Left lung (tissue), 4 donors: ENCODE measurements at regions not wholly inside any gene's neighbourhood (a gene's known extent, or its start where the extent isn't known, plus 50 kb on each side); places are given as distances from the start of the nearest gene placed in this dataset.

Experiments used
- ATAC-seq: fragments of 200-7000 bp; cut with Tn5 transposase; one replicate; pipeline ENCODE4 v1.9.1; 2020; ENCODE audit warnings: moderate library complexity
- DNase-seq, 4 donors: peaks; one replicate each; pipeline ENCODE4 v3.0.0-alpha.2; 2013 to 2020
- H3K27ac ChIP-seq, 2 donors: fragments of 200-600 bp; sonication (generic) in 1 of 2; one replicate each; pipeline versions ENCODE4 v1.5.0 to v1.8.0; 2020 to 2021
- H3K27me3 ChIP-seq, 2 donors: fragments of 200-600 bp; sonication (generic) in 1 of 2; one replicate each; pipeline versions ENCODE4 v1.5.0 to v1.8.0; 2020 to 2021
- H3K36me3 ChIP-seq, 2 donors: fragments of 200-600 bp; sonication (generic) in 1 of 2; one replicate each; pipeline versions ENCODE4 v1.5.0 to v1.8.0; 2020 to 2021
- H3K4me1 ChIP-seq, 2 donors: fragments of 200-600 bp; one replicate each; pipeline ENCODE4 v1.8.0; 2021
- H3K4me3 ChIP-seq, 2 donors: fragments of 200-600 bp; sonication (generic) in 1 of 2; one replicate each; pipeline versions ENCODE4 v1.5.0 to v1.8.0; 2020 to 2021; ENCODE audit warnings: mild to moderate bottlenecking in 1 of 2
- H3K9me3 ChIP-seq, 2 donors: fragments of 200-600 bp; sonication (generic) in 1 of 2; one replicate each; pipeline versions ENCODE4 v1.5.0 to v1.8.0; 2020 to 2021
- intact Hi-C, 2 donors: fragments of 100-400 bp; cut with DNase I; formaldehyde crosslinking; loops; one replicate each; pipeline versions ENCODE4 v1.11.2 to v1.14.2; 2022
- TF ChIP-seq, protein P1 (sequence below), 2 donors: fragments of 200-600 bp; sonication (generic) in 1 of 2; IDR thresholded peaks; one replicate each; pipeline versions ENCODE4 v1.5.0 to v1.8.0; 2021; ENCODE audit warnings: antibody characterized with exemption in 2 of 2
- donor health status: DM: no; HTN: yes; CAD: no.
- donor health status: DM: no; HTN: no; CAD: no.

DNA sequence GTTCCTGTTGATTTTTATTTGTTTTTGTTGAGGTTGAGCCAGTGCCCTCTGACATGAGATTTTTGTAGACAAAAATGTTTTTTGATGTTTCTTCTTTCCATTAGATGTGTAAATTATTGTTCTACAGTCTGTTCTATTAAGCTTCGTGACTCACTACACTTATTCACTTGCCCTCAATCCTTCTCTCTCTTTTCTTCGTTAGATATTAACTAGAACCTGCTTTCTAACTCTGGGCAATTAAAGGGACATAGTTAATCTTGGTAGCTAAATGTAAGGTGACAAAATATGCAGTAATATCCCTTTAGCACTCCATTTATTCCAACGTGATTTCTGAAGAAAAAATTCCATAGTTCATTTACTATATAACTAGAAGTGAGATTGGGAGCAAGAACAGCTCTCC is 333.9 kb downstream of the PDHA2 start:
- Histone ChIP-seq H3K27ac (no peak overlapping the region), H3K27me3 (no peaks in the 10 kb centered on the region), H3K4me3 (no peak overlapping the region), H3K36me3 (no peaks in the 10 kb centered on the region), H3K9me3 (peaks cover 0 to 11% of the 10 kb centered on the region in 2 donors), H3K4me1 (no peaks in the 10 kb centered on the region)
- ATAC-seq (no peak), DNase-seq (no peak)
- intact Hi-C loops, result no loop called here
- TF ChIP-seq, protein P1, sequence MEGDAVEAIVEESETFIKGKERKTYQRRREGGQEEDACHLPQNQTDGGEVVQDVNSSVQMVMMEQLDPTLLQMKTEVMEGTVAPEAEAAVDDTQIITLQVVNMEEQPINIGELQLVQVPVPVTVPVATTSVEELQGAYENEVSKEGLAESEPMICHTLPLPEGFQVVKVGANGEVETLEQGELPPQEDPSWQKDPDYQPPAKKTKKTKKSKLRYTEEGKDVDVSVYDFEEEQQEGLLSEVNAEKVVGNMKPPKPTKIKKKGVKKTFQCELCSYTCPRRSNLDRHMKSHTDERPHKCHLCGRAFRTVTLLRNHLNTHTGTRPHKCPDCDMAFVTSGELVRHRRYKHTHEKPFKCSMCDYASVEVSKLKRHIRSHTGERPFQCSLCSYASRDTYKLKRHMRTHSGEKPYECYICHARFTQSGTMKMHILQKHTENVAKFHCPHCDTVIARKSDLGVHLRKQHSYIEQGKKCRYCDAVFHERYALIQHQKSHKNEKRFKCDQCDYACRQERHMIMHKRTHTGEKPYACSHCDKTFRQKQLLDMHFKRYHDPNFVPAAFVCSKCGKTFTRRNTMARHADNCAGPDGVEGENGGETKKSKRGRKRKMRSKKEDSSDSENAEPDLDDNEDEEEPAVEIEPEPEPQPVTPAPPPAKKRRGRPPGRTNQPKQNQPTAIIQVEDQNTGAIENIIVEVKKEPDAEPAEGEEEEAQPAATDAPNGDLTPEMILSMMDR (IDR thresholded peaks at IDR 0.05), result no peak

DNA sequence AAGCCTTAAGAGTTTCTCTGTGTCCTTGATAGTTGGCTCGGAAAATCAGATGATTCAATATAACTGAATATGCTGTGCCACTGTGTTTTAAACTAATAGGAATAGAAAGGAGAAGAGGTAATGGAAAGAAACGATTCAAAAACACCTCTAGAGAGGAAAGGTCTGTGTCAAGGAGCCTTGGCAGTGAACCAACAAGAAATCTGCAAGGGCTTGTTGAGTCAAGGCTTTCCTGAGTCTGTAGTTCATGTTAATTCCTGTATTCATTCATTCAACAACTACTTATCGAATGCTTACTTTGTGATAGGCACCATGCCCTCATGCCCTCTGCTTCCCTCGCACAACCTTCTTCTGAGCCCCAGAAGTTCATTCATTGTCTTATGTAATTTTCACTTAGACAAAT is 336.0 kb downstream of the PDHA2 start:
- peak in 1 of 4 donors; percentile 10 for DNase-seq

DNA sequence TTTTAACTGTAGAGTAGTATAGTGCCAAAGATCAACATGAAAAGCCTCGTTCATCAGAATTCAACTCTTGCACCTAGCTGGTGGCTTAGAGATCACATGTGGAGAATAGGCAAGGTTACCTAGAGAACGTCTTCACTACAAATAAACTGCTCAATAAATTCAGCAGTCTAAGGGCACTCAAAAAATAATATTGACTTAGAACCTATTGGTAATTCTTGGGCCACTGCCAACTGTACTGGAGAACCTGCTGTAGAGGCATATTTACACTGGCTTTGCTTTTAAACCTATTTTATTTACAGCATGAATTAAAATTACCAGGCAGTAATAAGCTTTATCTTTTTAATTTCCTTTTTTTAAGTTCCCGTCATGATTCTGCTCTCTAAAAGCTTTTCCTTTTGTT is 343.7 kb downstream of the PDHA2 start:
- no peaks in the 10 kb centered on the region for H3K4me1 ChIP-seq
- H3K27me3 ChIP-seq, result no peaks in the 10 kb centered on the region
- no peaks in the 10 kb centered on the region for H3K36me3 ChIP-seq
- intact Hi-C loops, result no loop called here
- no peak overlapping the region for H3K27ac ChIP-seq
- no peak for DNase-seq
- H3K9me3 ChIP-seq, result no peaks in the 10 kb centered on the region
- no peak for ATAC-seq
- H3K4me3 ChIP-seq, result no peak overlapping the region
- TF ChIP-seq, protein P1 (IDR thresholded peaks at IDR 0.05), result no peak

More for the DNA sequence above, 336.0 kb downstream of the PDHA2 start:
- Histone ChIP-seq H3K4me1 (no peaks in the 10 kb centered on the region), H3K27ac (no peak overlapping the region), H3K36me3 (no peaks in the 10 kb centered on the region), H3K4me3 (no peak overlapping the region), H3K9me3 (peaks cover 0 to under 1% of the 10 kb centered on the region in 2 donors), H3K27me3 (no peaks in the 10 kb centered on the region)
- intact Hi-C loops, result no loop called here
- ATAC-seq, result peak; percentile 26
- TF ChIP-seq, protein P1 (IDR thresholded peaks at IDR 0.05), result no peak

DNA sequence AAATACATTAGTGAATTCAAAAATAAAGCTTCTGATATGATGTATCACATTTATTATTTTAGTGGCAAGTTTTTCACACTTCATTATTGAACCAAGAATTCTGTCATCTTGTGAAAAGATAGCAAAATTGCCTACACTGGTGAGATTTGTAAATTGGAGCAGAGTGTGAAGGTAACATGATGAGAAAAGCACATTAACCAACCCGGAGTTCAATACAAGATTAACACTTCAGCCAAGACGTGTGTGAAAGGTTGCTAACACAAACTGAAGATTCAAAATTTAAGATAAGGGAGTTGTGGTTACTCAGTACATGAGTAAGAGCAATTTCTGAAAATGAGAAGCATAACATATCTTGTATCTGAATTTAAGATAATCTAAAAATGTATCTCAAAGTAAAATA is 346.7 kb downstream of the PDHA2 start:
- no peak for DNase-seq
- intact Hi-C loops, result no loop called here
- ATAC-seq, result no peak

DNA sequence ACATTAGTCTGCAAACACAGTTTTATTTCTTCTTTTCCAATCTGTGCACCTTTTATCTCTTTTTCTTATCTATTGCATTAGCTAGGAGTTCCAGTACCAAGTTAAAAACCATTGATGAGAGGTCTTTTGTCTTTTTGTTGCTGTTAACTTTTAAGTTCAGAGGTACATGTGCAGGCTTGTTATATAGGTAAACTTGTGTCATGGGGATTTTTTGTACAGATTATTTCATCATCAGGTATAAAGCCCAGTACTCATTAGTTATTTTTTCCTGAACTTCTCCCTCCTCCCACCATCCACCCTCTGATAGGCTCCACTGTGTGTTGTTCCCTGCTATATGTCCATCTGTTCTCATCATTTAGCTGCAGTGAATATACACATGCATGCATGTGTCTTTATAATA is 349.9 kb downstream of the PDHA2 start:
- TF ChIP-seq, protein P1 (IDR thresholded peaks at IDR 0.05), result no peak
- Histone ChIP-seq H3K27me3 (no peaks in the 10 kb centered on the region), H3K4me3 (no peak overlapping the region), H3K9me3 (no peaks in the 10 kb centered on the region), H3K36me3 (no peaks in the 10 kb centered on the region), H3K27ac (no peak overlapping the region), H3K4me1 (no peaks in the 10 kb centered on the region)
- DNase-seq (no peak), ATAC-seq (no peak)
- intact Hi-C loops, result no loop called here

More for the DNA sequence above, 346.7 kb downstream of the PDHA2 start:
- TF ChIP-seq, protein P1 (IDR thresholded peaks at IDR 0.05), result no peak
- no peak overlapping the region for H3K4me3 ChIP-seq
- H3K36me3 ChIP-seq, result no peaks in the 10 kb centered on the region
- H3K9me3 ChIP-seq, result no peaks in the 10 kb centered on the region
- no peaks in the 10 kb centered on the region for H3K4me1 ChIP-seq
- H3K27me3 ChIP-seq, result no peaks in the 10 kb centered on the region
- H3K27ac ChIP-seq, result no peak overlapping the region
